DND-41 (cell line): ENCODE measurements at regions not wholly inside any gene's neighbourhood (a gene's known extent, or its start where the extent isn't known, plus 50 kb on each side); places are given as distances from the start of the nearest gene placed in this dataset.
"Not testable (repeated sequence)": the region's sequence is repeated elsewhere in the genome, so short reads cannot be mapped to it uniquely, and the experiment has no call there.

Experiments
- ATAC-seq: fragments of 200-7000 bp; cut with Tn5 transposase; 3 replicates; pipeline ENCODE4 v1.9.1; 2021; ENCODE audit warnings: low read depth; ENCODE audit not compliant: insufficient read depth
- DNase-seq: peaks from one replicate; pipeline ENCODE4 v3.0.0-alpha.2; 2020
- H2AFZ ChIP-seq: 2 replicates; pipeline ENCODE4 v1.6.0; 2012; ENCODE audit warnings: low read depth, low read length
- H3K27ac ChIP-seq: 2 replicates; pipeline ENCODE4 v1.5.1; 2012; ENCODE audit warnings: low read length, inconsistent platforms
- H3K27me3 ChIP-seq: fragments of 200-600 bp; sonication (generic); 2 replicates; pipeline ENCODE4 v1.6.0; 2012; ENCODE audit warnings: low read length, mild to moderate bottlenecking, inconsistent platforms; ENCODE audit not compliant: insufficient read depth, poor library complexity
- H3K36me3 ChIP-seq: 2 replicates; pipeline ENCODE4 v1.5.1; 2012; ENCODE audit warnings: low read length, inconsistent platforms; ENCODE audit not compliant: insufficient read depth
- H3K4me1 ChIP-seq: 2 replicates; pipeline ENCODE4 v1.5.1; 2012; ENCODE audit warnings: mild to moderate bottlenecking, low read length; ENCODE audit not compliant: insufficient read depth
- H3K4me2 ChIP-seq: 2 replicates; pipeline ENCODE4 v1.6.0; 2012; ENCODE audit warnings: mild to moderate bottlenecking, moderate library complexity, low read length, inconsistent platforms; ENCODE audit not compliant: insufficient read depth
- H3K4me3 ChIP-seq, 2 experiments: fragments of 200-600 bp in 1 of 2; shearing (Covaris generic) in 1 of 2; 2 replicates each; pipeline ENCODE4 v1.5.1; 2012 to 2016; ENCODE audit warnings: inconsistent platforms in 2 of 2, low read length in 2 of 2, mild to moderate bottlenecking in 2 of 2, low read depth in 1 of 2, moderate library complexity in 1 of 2
- H3K79me2 ChIP-seq: 2 replicates; pipeline ENCODE4 v1.6.0; 2012; ENCODE audit warnings: low read length, inconsistent platforms; ENCODE audit not compliant: insufficient read depth
- H3K9ac ChIP-seq: 2 replicates; pipeline ENCODE4 v1.6.0; 2012; ENCODE audit warnings: low read depth, mild to moderate bottlenecking, inconsistent platforms, low read length, moderate library complexity
- H3K9me3 ChIP-seq: 2 replicates; pipeline ENCODE4 v1.5.1; 2012; ENCODE audit warnings: low read length, moderate library complexity, mild to moderate bottlenecking, inconsistent platforms; ENCODE audit not compliant: insufficient read depth, severe bottlenecking
- H4K20me1 ChIP-seq: 2 replicates; pipeline ENCODE4 v1.6.0; 2012; ENCODE audit warnings: low read length; ENCODE audit not compliant: insufficient read depth
- EZH2 ChIP-seq: IDR thresholded peaks from 3 replicates; pipeline ENCODE4 v1.6.1; 2012; ENCODE audit warnings: borderline replicate concordance, low read depth, mild to moderate bottlenecking, moderate library complexity, low read length, inconsistent platforms; ENCODE audit not compliant: severe bottlenecking
- TF ChIP-seq, protein P1 (sequence below): IDR thresholded peaks from 2 replicates; pipeline ENCODE4 v1.5.1; 2012; ENCODE audit warnings: borderline replicate concordance, low read length, moderate library complexity, mild to moderate bottlenecking; ENCODE audit not compliant: poor library complexity, severe bottlenecking; ENCODE audit errors: extremely low read depth

DNA sequence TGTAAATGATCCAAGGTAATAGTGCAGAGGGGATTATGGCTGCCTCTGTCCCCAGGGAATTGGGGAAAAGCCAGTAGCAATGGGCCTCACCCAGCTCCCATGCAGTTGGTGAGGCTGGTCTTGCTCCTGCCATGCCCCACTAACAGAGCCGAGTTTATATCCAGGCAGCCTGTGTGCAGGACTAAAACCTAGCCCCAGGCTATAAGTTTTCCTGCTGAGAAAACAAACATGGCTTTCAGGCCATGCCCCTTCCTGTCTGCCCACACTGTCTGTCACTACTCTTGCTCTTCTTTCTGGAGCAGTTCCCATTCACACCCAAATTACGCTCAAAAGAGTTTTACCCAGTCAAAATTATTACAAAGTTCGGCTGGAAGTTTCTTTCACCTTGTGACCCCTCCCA is 73.5 kb upstream of the SPATA16 start:
- ATAC-seq (no peak), DNase-seq (no peak)
- no peak overlapping the region for H2AFZ ChIP-seq
- H3K27ac ChIP-seq = no peak overlapping the region
- H3K9ac ChIP-seq = no peak overlapping the region
- TF ChIP-seq, protein P1, sequence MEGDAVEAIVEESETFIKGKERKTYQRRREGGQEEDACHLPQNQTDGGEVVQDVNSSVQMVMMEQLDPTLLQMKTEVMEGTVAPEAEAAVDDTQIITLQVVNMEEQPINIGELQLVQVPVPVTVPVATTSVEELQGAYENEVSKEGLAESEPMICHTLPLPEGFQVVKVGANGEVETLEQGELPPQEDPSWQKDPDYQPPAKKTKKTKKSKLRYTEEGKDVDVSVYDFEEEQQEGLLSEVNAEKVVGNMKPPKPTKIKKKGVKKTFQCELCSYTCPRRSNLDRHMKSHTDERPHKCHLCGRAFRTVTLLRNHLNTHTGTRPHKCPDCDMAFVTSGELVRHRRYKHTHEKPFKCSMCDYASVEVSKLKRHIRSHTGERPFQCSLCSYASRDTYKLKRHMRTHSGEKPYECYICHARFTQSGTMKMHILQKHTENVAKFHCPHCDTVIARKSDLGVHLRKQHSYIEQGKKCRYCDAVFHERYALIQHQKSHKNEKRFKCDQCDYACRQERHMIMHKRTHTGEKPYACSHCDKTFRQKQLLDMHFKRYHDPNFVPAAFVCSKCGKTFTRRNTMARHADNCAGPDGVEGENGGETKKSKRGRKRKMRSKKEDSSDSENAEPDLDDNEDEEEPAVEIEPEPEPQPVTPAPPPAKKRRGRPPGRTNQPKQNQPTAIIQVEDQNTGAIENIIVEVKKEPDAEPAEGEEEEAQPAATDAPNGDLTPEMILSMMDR = no peak
- TF ChIP-seq EZH2 = no peak
- no peak overlapping the region for H3K4me2 ChIP-seq
- no peaks in the 10 kb centered on the region for H4K20me1 ChIP-seq
- H3K9me3 ChIP-seq = no peaks in the 10 kb centered on the region
- H3K4me1 ChIP-seq = no peaks in the 10 kb centered on the region
- H3K4me3 ChIP-seq = no peak overlapping the region
- no peaks in the 10 kb centered on the region for H3K79me2 ChIP-seq
- H3K27me3 ChIP-seq = no peaks in the 10 kb centered on the region
- H3K36me3 ChIP-seq = no peaks in the 10 kb centered on the region

DNA sequence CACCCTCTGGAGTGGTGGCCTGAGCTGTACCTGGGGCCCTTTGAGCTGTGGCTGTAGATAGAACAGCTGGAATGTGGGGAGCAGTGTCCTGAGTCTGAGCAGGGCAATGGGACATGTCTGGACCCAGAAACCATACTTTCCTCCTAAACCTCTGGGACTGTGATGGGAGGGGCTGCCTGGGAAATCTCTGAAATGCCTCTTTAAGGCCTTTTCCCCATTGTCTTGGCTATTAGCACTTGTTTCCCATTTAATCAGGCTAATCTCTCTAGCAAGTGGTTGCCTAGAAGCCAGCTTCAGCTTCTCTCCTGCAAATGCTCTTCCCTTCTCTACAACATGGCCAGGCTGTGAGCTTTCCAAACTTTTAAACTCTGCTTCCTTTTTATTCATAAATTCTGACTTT is 58.5 kb upstream of the SPATA16 start:
- H3K9ac ChIP-seq = no peak overlapping the region
- H3K4me3 ChIP-seq = no peak overlapping the region
- H3K4me2 ChIP-seq = no peak overlapping the region
- no peak for ATAC-seq
- H3K4me1 ChIP-seq = no peaks in the 10 kb centered on the region
- no peaks in the 10 kb centered on the region for H3K9me3 ChIP-seq
- H4K20me1 ChIP-seq = no peaks in the 10 kb centered on the region
- TF ChIP-seq EZH2 = no peak
- TF ChIP-seq, protein P1 = no peak
- H2AFZ ChIP-seq = no peak overlapping the region
- H3K27me3 ChIP-seq = no peaks in the 10 kb centered on the region
- no peak overlapping the region for H3K27ac ChIP-seq
- H3K36me3 ChIP-seq = no peaks in the 10 kb centered on the region
- no peaks in the 10 kb centered on the region for H3K79me2 ChIP-seq
- no peak for DNase-seq

DNA sequence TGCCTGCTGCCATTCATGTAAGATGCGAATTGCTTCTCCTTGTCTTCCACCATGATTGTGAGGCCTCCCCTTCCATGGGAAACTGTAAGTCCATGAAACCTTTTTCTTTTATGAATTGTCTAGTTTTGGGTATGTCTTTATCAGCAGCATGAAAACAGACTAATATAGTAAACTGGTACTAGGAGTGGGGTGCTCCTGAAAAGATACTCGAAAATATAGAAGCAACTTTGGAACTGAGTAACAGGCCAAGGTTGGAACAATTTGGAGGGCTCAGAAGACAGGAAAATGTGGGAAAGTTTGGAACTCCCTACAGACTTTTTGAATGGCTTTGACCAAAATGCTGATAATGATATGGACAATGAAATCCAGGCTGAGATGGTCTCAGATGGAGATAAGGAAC is 53.8 kb upstream of the SPATA16 start:
- not testable (repeated sequence) for H3K36me3 ChIP-seq, ATAC-seq, H3K9me3 ChIP-seq, H3K4me2 ChIP-seq, H3K79me2 ChIP-seq, H3K4me3 ChIP-seq, H2AFZ ChIP-seq, H3K27me3 ChIP-seq, H3K9ac ChIP-seq, DNase-seq, H3K4me1 ChIP-seq, H3K27ac ChIP-seq, H4K20me1 ChIP-seq

DNA sequence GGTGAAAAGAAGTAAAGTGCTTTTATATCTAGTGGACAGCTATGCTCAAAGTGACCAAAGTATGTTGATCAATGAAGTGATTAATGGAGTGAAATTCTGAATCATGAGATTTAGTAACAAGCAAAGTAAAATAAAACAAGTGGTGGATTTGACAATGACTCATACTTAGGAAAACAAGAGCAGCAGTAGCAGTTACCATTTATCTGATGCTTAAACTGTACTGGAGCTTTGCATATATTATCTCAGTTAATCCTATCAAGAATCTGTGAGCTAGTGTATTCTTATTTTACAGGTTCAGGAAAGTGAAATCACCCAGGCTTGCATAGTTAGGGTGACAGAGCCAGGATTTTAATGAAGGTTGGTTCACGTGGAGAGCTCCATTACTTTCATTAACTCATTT is 50.6 kb upstream of the SPATA16 start:
- DNase-seq (no peak), ATAC-seq (no peak)
- H3K9me3 ChIP-seq = no peaks in the 10 kb centered on the region

More for the DNA sequence above, 50.6 kb upstream of the SPATA16 start:
- H2AFZ ChIP-seq = no peak overlapping the region
- H3K27me3 ChIP-seq = no peaks in the 10 kb centered on the region
- no peaks in the 10 kb centered on the region for H3K36me3 ChIP-seq
- no peaks in the 10 kb centered on the region for H4K20me1 ChIP-seq
- no peak overlapping the region for H3K4me2 ChIP-seq
- H3K9ac ChIP-seq = no peak overlapping the region
- TF ChIP-seq, protein P1 = no peak
- TF ChIP-seq EZH2 = no peak
- H3K4me3 ChIP-seq = no peak overlapping the region
- H3K79me2 ChIP-seq = no peaks in the 10 kb centered on the region
- H3K4me1 ChIP-seq = no peaks in the 10 kb centered on the region
- H3K27ac ChIP-seq = no peak overlapping the region
